ENCODE measurements at regions not wholly inside any gene's neighbourhood (a gene's known extent, or its start where the extent isn't known, plus 50 kb on each side); places are given as distances from the start of the nearest gene placed in this dataset.
A peak's percentile ranks its signal among the peaks of the same experiment; 100 is the strongest.

DNA sequence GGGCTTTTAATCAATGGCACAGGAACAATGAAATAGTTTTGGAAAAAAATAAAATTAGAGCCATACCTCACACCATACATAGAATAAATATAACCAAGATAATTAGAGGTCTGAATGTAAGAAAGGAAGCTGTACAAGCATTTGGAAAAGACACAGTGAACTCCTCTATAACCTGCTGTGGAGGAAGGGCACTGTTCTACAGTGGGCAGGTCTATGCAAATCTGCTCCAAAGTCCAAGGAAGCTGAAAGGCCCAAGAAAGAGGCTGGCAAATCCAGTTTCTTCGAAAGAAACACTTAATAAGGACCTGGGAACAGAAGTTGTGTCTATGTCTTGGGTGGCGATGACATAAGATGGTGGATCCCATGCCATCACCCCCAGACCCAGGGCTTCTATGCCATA, 169.4 kb upstream of the RALGAPA2 start:
- no peak for DNase-seq (ENCODE audit: low read depth)

DNA sequence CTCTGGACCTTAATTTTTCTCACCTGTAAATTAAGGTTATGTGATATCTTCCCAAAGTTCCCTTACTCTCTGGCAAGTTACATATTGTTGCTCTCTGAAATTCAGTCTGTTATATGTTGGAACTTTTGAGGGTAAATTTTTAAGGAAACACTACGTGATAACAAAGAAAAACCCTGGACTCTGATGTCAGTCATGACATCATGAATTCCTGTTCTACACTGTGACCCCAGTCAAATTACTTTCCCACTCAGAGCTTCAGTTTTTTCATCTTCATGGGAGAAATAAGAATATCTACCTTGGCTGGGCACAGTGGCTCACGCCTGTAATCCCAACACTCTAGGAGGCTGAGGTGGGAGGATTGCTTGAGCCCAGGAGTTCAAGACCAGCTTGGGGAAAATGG, 164.6 kb upstream of the RALGAPA2 start:
- DNase-seq (ENCODE audit: low read depth), result no peak

GRCh38 chr20:20875716-20876115, 163.3 kb upstream of the RALGAPA2 start:
- no peak for DNase-seq (ENCODE audit: low read depth)

DNA sequence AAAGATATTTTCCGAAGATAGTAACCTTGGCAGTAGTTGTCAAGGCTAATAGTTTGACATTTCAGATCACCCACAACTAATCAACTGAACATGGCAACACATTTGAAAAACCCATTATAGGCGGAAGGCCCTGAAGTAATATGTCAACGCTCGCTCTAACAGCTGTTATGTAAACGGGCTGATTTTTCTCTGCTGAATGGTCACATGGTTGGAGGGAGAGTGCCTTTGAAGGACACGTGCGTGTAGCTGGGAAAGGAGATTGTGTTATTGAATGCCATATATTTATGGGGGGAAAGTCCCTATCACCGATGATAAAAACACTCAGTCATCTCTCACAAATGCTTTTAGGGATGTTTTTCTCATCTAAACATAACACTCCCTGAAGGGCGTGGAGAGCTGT, 160.0 kb upstream of the RALGAPA2 start:
- DNase-seq (ENCODE audit: low read depth), result no peak

DNA sequence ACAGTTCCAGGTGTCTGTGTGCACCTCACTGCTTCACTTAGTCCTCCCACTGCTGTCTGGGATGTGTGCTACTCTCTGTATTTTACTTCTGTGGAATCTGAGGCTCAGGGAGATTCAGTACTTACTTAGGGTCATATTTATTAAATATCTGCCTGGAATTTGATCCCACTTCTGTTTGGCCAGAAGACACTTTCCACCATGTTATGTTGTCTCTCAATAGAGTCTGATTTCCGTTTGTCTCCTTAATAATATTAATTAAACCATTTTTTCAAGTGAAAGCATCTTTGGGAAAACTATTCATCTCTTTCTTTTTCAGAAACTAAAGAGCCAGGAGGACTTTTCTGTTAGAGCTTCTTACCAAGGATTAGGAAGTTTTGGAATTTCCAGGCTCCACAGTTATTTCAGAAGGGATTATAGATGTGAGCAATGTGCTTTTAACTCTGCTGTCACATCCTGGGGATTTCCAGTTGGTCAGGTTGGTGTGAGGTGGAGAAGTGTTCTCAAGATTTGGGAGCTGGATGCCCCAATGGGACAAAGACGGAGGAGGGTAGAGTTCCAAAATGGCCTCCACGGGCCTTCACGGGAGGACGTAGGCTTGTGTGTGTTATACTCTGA, 156.8 kb upstream of the RALGAPA2 start:
- no peak for DNase-seq (ENCODE audit: low read depth)

DNA sequence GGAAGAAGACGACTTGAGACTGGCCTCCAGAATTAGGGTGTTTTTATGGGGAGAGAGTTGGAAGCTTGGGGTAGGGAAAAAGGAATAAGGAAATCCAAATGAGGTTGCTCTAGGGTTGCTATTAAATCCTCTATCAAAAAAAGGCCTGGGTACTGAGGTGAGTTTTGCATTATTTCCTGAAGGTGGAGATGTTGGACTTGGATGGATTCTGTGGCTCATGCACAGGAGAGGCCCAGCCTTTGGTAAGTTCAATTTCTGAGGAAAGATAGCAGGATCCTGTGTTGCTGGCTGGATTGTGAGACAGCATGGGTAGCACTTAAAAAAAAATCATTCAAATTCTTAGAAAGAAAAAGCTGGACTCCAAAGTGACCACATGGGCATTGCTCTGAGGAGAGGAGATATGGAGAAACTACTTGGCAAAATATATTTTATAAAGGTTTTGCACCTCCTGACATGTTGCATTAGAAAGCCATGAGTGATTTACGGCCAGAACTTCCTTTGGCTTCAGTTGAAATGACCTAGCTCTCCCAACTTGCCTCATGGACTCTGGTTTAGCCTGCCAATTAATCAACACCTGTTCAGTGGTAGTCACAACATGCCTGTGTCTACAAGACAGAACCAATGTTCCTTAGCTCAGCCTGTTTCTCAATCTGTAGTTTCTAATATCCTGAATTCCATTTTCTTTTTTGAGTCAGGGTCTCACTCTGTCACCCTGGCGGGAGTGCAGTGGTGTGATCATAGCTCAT, 152.1 kb upstream of the RALGAPA2 start:
- no peak for DNase-seq (ENCODE audit: low read depth)

- DNase-seq (ENCODE audit: low read depth), result peak; percentile 79
Measured at GRCh38 chr20:20860078-20860806, 147.8 kb upstream of the RALGAPA2 start.

DNA sequence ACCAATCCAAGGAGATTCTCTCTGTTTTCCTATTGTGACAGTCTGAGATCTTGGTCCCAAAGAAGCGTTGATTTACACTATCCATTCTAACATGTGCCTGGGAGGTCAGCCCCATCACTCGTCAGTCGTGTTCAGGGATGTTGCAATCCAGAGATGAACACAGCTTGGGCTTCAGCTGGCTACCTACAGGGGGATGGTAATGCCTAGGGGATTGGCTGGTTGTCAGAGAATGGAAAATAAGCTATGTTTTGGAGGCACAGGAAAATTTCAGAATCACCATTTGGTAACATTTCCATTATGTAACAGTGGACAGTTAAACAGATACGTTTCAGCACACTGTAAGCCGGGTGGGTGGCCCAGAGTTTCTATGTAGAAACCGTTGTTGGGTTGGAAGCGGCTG, 147.1 kb upstream of the RALGAPA2 start:
- no peak for DNase-seq (ENCODE audit: low read depth)

GRCh38 chr20:20856956-20857355, 144.5 kb upstream of the RALGAPA2 start:
- DNase-seq (ENCODE audit: low read depth), result no peak

- DNase-seq (ENCODE audit: low read depth), result no peak
Measured at GRCh38 chr20:20856306-20856705, 143.9 kb upstream of the RALGAPA2 start.

- DNase-seq (ENCODE audit: low read depth), result no peak
Measured at GRCh38 chr20:20851385-20851784, 138.9 kb upstream of the RALGAPA2 start.

GRCh38 chr20:20850407-20850806, 138.0 kb upstream of the RALGAPA2 start:
- no peak for DNase-seq (ENCODE audit: low read depth)

- no peak for DNase-seq (ENCODE audit: low read depth)
Measured at GRCh38 chr20:20849161-20849560, 136.7 kb upstream of the RALGAPA2 start.

DNA sequence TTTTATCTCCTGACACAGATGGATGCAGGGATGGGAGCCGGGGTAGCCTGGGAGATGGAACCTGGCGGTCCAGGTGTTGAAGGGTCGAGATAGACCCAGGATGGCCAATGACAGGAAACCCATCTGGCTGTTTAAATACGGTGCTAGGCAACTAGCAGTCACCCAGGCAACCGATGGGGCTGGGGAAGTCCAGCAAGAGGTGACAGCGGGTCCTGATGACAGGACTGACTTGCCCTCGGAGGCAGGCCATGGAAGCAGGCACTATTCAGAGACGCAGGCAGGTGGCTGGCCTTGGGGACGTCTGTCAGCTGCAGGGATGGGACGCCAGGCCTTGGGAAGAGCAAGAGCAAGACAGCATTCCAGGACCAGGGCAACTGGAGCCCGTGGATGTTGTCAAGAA, 135.4 kb upstream of the RALGAPA2 start:
- no peak for DNase-seq (ENCODE audit: low read depth)

GRCh38 chr20:20843982-20844381, 131.5 kb upstream of the RALGAPA2 start:
- no peak for DNase-seq (ENCODE audit: low read depth)

GRCh38 chr20:20839771-20840170, 127.3 kb upstream of the RALGAPA2 start:
- DNase-seq (ENCODE audit: low read depth), result no peak

- DNase-seq (ENCODE audit: low read depth), result no peak
Measured at GRCh38 chr20:20837574-20838021, 125.2 kb upstream of the RALGAPA2 start.

DNA sequence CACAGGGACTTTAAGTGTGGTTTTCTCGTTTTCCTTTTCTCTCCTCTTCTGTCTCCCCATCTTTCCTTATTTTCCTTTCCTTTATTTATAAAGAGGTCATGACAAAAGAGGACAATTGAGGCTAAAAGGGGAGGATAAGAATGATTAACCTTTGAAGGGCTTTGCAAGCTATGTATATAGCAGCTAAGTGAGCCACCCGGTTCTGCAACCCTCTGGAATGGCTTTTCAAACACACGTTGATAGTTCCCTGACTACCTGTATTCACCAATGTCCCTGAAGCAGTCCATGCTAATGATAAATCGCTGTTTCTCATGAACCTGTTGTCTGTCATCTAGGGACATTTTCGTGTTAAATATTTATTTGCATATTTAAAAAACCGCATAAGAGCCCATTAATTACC, 124.4 kb upstream of the RALGAPA2 start:
- DNase-seq (ENCODE audit: low read depth), result no peak

- DNase-seq (ENCODE audit: low read depth), result no peak
Measured at GRCh38 chr20:20835897-20836296, 123.5 kb upstream of the RALGAPA2 start.

DNA sequence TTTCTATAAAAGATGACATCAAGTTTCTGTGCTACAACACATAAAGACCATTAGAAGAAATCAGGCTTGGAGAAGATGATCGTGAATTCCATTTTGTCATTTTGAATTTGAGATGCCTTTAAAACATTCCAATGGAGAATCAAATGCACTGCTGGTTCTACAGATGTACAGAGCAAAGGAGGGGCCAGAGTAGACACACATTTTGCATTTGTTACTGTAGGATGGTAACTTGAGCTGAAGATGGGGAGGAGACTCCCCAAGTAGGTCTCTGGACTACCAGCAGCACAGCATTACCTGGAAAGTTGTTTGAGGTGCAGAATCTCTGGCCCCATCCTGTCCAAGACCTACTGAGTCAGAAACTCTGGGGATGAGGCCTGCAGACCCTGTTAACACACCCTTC, 121.6 kb upstream of the RALGAPA2 start:
- DNase-seq (ENCODE audit: low read depth), result no peak

- no peak for DNase-seq (ENCODE audit: low read depth)
Measured at GRCh38 chr20:20832715-20833114, 120.3 kb upstream of the RALGAPA2 start.

DNA sequence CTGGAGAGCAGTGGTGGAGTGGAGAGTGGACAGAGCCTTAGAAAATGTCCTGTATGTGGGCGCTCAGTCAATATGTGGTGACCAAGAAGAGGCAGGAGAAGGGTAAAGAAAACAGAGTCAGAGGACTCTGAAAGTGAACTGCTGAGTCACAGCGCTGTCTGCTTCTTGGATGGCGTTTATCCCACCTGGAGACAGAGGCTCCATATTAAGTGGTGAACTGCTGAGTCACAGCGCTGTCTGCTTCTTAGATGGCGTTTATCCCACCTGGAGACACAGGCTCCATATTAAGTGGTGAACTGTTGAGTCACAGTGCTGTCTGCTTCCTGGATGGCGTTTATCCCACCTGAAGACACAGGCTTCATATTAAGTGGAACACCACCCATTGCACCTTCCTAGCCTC, 119.3 kb upstream of the RALGAPA2 start:
- no peak for DNase-seq (ENCODE audit: low read depth)

DNA sequence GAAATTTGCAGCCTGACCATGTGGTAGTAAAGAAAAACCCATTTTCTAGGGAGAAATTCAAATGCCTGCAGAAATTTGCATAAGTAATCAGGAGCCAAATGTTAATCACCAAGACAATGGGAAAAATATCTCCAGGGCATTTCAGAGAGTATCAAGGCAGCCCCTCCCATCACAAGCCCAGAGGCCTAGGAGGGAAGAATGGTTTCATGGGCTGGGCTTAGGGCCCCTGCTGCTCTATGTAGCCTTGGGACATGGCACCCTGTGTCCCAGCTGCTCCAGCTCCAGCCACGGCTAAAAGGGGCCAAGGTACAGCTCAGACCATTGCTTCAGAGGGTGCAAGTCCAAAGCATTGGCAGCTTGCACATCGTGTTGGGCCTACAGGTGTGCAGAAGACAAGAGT, 117.2 kb upstream of the RALGAPA2 start:
- no peak for DNase-seq (ENCODE audit: low read depth)

Measured in HS-27A (cell line).